SU-DHL-6 (cell line): ENCODE measurements at regions not wholly inside any gene's neighbourhood (a gene's known extent, or its start where the extent isn't known, plus 50 kb on each side); places are given as distances from the start of the nearest gene placed in this dataset.

Source experiments
- EZH2phosphoT487 ChIP-seq: fragments of 200-600 bp; sonication (generic), shearing (Covaris generic); conservative IDR thresholded peaks from 2 replicates; pipeline ENCODE4 v1.6.1; 2018; ENCODE audit warnings: mild to moderate bottlenecking, antibody characterized with exemption, low read length, moderate library complexity, mixed read lengths
- TF ChIP-seq, protein P1 (sequence below): fragments of 200-600 bp; sonication (generic); IDR thresholded peaks from one replicate; pipeline ENCODE4 v1.5.1; 2017; ENCODE audit warnings: antibody characterized with exemption, mild to moderate bottlenecking, low read length, moderate library complexity; ENCODE audit not compliant: insufficient read depth, poor library complexity, severe bottlenecking

- TF ChIP-seq, protein P1, sequence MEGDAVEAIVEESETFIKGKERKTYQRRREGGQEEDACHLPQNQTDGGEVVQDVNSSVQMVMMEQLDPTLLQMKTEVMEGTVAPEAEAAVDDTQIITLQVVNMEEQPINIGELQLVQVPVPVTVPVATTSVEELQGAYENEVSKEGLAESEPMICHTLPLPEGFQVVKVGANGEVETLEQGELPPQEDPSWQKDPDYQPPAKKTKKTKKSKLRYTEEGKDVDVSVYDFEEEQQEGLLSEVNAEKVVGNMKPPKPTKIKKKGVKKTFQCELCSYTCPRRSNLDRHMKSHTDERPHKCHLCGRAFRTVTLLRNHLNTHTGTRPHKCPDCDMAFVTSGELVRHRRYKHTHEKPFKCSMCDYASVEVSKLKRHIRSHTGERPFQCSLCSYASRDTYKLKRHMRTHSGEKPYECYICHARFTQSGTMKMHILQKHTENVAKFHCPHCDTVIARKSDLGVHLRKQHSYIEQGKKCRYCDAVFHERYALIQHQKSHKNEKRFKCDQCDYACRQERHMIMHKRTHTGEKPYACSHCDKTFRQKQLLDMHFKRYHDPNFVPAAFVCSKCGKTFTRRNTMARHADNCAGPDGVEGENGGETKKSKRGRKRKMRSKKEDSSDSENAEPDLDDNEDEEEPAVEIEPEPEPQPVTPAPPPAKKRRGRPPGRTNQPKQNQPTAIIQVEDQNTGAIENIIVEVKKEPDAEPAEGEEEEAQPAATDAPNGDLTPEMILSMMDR, result no peak
- no peak for TF ChIP-seq EZH2phosphoT487
These were observed 553.7 kb upstream of the LMCD1 start for GRCh38 chr3:7947930-7948329.
